Body of pancreas (tissue), 4 donors: ENCODE measurements at regions not wholly inside any gene's neighbourhood (a gene's known extent, or its start where the extent isn't known, plus 50 kb on each side); places are given as distances from the start of the nearest gene placed in this dataset.

Experiments
- ATAC-seq: fragments of 150-250 bp; one replicate; pipeline ENCODE4 v1.9.1; 2016
- DNase-seq, 4 donors: peaks; one replicate each; pipeline ENCODE4 v3.0.0-alpha.2; 2019
- H3K27ac ChIP-seq, 4 donors: fragments of 200-600 bp; sonication (generic); 1 replicate in 3 of 4; 2 replicates in 1 of 4; pipeline versions ENCODE4 v1.5.1 to v1.6.1; 2016 to 2019; ENCODE audit warnings: mild to moderate bottlenecking in 1 of 4, mixed read lengths in 1 of 4, moderate library complexity in 1 of 4
- H3K27me3 ChIP-seq, 2 donors: fragments of 200-600 bp; sonication (generic); one replicate each; pipeline ENCODE4 v1.6.0; 2016; ENCODE audit warnings: mild to moderate bottlenecking in 1 of 2
- H3K36me3 ChIP-seq, 2 donors: fragments of 200-600 bp; sonication (generic); replicated peaks in 1 of 2; 2 replicates each; pipeline ENCODE4 v1.5.1; 2016; ENCODE audit warnings: low read depth in 2 of 2; ENCODE audit not compliant: insufficient read depth in 1 of 2
- H3K4me1 ChIP-seq: fragments of 200-600 bp; sonication (generic); one replicate; pipeline ENCODE4 v1.6.0; 2016
- H3K4me3 ChIP-seq, 2 donors: fragments of 200-600 bp; sonication (generic); 1 replicate in 1 of 2; 2 replicates in 1 of 2; pipeline ENCODE4 v1.5.1; 2016 to 2019
- H3K9me3 ChIP-seq, 3 donors: fragments of 200-600 bp; sonication (generic); 1 replicate in 2 of 3; 2 replicates in 1 of 3; pipeline ENCODE4 v1.5.1; 2016
- POLR2A ChIP-seq, 3 donors: fragments of 450-650 bp; IDR thresholded peaks; one replicate each; pipeline ENCODE4 v1.6.1; 2016; ENCODE audit warnings: antibody characterized with exemption in 3 of 3, mild to moderate bottlenecking in 2 of 3
- WGBS, 2 donors: methylation state at CpG; one replicate each; pipeline ENCODE4 v1.1.5; 2017; 5-methylcytosine and 5-hydroxymethylcytosine counted together
- intact Hi-C: fragments of 100-400 bp; cut with DNase I; formaldehyde crosslinking; loops from one replicate; pipeline ENCODE4 v1.15.1; 2023
- TF ChIP-seq, protein P1 (sequence below), 7 experiments: fragments of 450-650 bp in 4 of 7; fragments of 200-600 bp in 3 of 7; sonication (generic) in 3 of 7; IDR thresholded peaks; one replicate each; pipeline ENCODE4 v1.5.1; 2016 to 2019; ENCODE audit warnings: antibody characterized with exemption in 7 of 7

DNA sequence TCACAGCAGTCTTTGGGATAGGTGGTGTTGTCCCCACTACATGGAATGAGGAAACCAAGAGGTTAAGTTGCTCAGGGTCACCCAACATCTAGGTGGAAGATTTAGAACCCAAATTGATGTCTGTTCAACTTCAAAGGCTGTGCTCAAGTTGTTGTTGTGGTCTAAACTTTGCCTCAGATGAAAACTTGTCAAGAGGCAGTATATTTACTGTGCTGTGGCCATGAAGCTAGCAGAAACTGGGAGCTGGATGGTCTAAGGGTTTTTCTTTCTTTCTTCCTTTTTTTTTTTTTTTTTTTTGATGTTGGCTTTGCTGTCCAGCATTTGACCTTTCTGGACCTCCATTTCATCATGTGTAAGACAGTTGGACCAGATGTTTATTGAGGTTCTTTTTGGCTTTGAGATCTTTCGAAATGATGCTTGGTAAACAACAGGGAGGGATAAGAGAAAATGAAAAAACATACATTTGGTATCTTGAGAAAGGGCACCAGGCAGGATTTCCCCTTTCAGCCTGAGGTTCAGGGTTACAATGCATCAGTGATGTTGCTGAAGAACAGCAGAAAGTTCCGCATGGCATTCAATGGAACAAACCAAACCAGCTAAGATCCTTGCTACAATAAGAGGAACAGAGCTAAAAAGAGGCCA, 166.2 kb upstream of the RPS6KA3 start:
- no peaks in the 10 kb centered on the region for H3K27me3 ChIP-seq
- DNase-seq (no peak), ATAC-seq (no peak)
- intact Hi-C loops, result no loop called here
- H3K36me3 ChIP-seq, result no peaks in the 10 kb centered on the region
- no peaks in the 10 kb centered on the region for H3K4me1 ChIP-seq
- H3K4me3 ChIP-seq, result no peak overlapping the region
- no peak overlapping the region for H3K27ac ChIP-seq
- 62 to 83% methylated on average over 2 of the region's 2 CpGs for WGBS, 2 donors
- TF ChIP-seq, protein P1, sequence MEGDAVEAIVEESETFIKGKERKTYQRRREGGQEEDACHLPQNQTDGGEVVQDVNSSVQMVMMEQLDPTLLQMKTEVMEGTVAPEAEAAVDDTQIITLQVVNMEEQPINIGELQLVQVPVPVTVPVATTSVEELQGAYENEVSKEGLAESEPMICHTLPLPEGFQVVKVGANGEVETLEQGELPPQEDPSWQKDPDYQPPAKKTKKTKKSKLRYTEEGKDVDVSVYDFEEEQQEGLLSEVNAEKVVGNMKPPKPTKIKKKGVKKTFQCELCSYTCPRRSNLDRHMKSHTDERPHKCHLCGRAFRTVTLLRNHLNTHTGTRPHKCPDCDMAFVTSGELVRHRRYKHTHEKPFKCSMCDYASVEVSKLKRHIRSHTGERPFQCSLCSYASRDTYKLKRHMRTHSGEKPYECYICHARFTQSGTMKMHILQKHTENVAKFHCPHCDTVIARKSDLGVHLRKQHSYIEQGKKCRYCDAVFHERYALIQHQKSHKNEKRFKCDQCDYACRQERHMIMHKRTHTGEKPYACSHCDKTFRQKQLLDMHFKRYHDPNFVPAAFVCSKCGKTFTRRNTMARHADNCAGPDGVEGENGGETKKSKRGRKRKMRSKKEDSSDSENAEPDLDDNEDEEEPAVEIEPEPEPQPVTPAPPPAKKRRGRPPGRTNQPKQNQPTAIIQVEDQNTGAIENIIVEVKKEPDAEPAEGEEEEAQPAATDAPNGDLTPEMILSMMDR (IDR thresholded peaks at IDR 0.05), result no peak
- TF ChIP-seq POLR2A (IDR thresholded peaks at IDR 0.05), result no peak
- H3K9me3 ChIP-seq, result no peaks in the 10 kb centered on the region

DNA sequence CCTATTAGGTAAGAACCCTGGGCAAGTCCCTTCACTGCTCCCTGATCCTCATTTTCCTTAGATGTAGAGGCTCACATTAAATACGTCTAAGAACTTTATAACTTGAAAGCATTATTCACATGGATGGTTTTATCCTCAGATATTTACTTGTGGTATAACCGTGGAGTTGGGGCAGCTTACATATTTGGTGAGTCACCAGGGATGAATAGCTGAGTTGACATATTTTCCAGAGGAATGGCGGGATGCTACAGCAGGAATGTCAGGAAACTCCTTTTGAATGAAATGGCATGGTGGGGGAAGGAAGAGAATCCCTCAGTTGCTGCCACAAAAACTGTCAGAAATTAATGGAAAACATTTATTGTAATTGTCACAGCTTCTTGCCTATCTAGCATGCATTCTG, 165.3 kb upstream of the RPS6KA3 start:
- no peak for TF ChIP-seq POLR2A (IDR thresholded peaks at IDR 0.05)
- TF ChIP-seq, protein P1 (IDR thresholded peaks at IDR 0.05), result no peak
- no peak overlapping the region for H3K4me3 ChIP-seq
- no peaks in the 10 kb centered on the region for H3K27me3 ChIP-seq
- H3K9me3 ChIP-seq, result no peaks in the 10 kb centered on the region
- DNase-seq (no peak), ATAC-seq (no peak)
- no peaks in the 10 kb centered on the region for H3K36me3 ChIP-seq
- no peak overlapping the region for H3K27ac ChIP-seq
- H3K4me1 ChIP-seq, result no peaks in the 10 kb centered on the region
- intact Hi-C loops, result no loop called here
- 76 to 86% methylated on average over 3 of the region's 3 CpGs for WGBS, 2 donors

DNA sequence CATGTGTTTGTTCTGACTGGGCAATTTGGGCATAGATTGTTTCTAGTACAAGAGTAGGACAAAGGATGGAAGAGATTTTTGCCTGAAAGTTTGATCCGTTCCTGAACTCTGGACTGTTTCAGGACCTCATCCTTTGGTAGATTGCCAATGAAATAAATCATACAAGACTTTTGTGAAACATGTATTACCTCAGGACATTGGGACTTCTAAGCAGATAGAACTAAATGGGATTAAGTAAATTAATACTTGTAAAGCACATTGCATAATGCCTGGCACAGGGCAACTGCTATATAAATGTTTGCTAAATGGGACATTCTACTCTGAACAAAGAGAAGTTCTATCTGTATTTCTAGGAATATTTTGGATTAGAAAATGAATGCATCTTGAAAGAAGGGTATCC, 164.8 kb upstream of the RPS6KA3 start:
- H3K36me3 ChIP-seq, result no peaks in the 10 kb centered on the region
- no peaks in the 10 kb centered on the region for H3K9me3 ChIP-seq
- no peaks in the 10 kb centered on the region for H3K4me1 ChIP-seq
- no peak for TF ChIP-seq POLR2A (IDR thresholded peaks at IDR 0.05)
- TF ChIP-seq, protein P1 (IDR thresholded peaks at IDR 0.05), result no peak
- intact Hi-C loops, result no loop called here
- DNase-seq, result no peak
- WGBS, 2 donors, result 75 to 78% methylated on average over 1 of the region's 1 CpG
- no peak overlapping the region for H3K27ac ChIP-seq
- no peak for ATAC-seq
- H3K27me3 ChIP-seq, result no peaks in the 10 kb centered on the region
- no peak overlapping the region for H3K4me3 ChIP-seq

DNA sequence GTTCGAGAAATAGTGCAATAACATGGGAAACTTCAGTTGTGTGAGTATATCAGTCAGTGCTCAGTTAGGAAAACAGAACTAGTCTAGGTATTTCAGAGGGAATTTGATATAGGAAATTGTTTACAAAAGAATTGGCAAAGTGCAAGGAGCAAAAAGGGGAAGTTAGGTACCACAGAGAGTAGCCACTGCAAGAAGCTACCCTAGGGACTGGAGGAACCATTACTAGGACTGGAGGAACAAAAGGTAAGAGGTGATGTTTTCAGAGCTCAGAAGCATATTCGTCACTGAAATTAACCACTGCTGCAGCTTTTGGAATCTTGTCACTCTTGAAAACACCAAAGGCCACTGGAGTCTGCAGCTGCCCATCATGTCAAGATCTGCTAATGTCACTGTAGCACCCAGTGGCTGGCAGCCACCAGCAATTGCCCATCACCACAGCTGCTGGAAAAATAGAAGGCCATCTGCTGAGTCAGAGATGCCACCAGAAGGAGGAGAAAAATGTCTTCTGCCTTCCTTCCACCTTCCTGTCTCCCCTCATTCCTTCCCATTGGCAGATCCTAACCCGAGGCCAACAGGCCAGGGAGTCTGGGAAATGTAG, 160.6 kb upstream of the RPS6KA3 start:
- intact Hi-C loops, result no loop called here
- H3K27ac ChIP-seq, result no peak overlapping the region
- H3K36me3 ChIP-seq, result no peaks in the 10 kb centered on the region
- no peaks in the 10 kb centered on the region for H3K27me3 ChIP-seq
- no peaks in the 10 kb centered on the region for H3K4me1 ChIP-seq
- H3K4me3 ChIP-seq, result no peak overlapping the region
- no peaks in the 10 kb centered on the region for H3K9me3 ChIP-seq
- TF ChIP-seq, protein P1 (IDR thresholded peaks at IDR 0.05), result no peak
- no peak for TF ChIP-seq POLR2A (IDR thresholded peaks at IDR 0.05)
- DNase-seq, result no peak
- WGBS, 2 donors, result 96% methylated on average over 3 of the region's 3 CpGs
- ATAC-seq, result no peak

DNA sequence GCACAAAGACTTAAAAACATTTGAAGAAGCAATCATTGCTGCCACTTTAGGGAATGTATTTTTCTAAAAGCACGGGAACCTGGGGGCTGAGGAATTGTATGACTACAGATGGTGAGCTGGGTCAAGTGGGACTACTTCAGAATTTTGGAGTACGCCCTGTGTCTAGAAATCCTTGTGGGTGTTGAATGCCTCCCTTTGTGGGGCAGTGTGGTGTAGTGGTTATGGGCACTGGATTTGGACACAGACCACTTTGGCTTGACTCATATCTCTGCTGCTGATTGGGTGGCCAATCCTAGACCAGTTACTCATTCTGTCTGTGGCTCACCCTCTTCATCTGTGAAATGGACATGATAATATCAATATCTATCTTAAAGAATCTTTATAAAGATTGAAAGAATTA, 155.0 kb upstream of the RPS6KA3 start:
- TF ChIP-seq, protein P1 (IDR thresholded peaks at IDR 0.05), result no peak
- no peak for TF ChIP-seq POLR2A (IDR thresholded peaks at IDR 0.05)
- 89 to 93% methylated on average over 2 of the region's 2 CpGs for WGBS, 2 donors

More for the DNA sequence above, 155.0 kb upstream of the RPS6KA3 start:
- H3K9me3 ChIP-seq, result no peaks in the 10 kb centered on the region
- intact Hi-C loops, result no loop called here
- H3K27me3 ChIP-seq, result no peaks in the 10 kb centered on the region
- no peaks in the 10 kb centered on the region for H3K4me1 ChIP-seq
- H3K27ac ChIP-seq, result no peak overlapping the region
- no peak overlapping the region for H3K4me3 ChIP-seq
- DNase-seq (no peak), ATAC-seq (no peak)
- no peaks in the 10 kb centered on the region for H3K36me3 ChIP-seq
